Stimulated activated CD8-positive, alpha-beta memory T cell treated with anti-CD3 and anti-CD28 coated beads, Interleukin-15, amount 100 ng/mL, for 48 hours (primary cell): ENCODE measurements at regions not wholly inside any gene's neighbourhood (a gene's known extent, or its start where the extent isn't known, plus 50 kb on each side); places are given as distances from the start of the nearest gene placed in this dataset.

ENCODE experiments used
- DNase-seq, 2 donors: peaks; one replicate each; pipeline ENCODE4 v3.0.0-alpha.2; 2020; ENCODE audit warnings: low read depth in 2 of 2

- no peak for DNase-seq
Observed at GRCh38 chr9:120292606-120293005, 287.4 kb downstream of the CDK5RAP2 start.

GRCh38 chr9:120291050-120291449 is 288.9 kb downstream of the CDK5RAP2 start:
- no peak for DNase-seq

DNA sequence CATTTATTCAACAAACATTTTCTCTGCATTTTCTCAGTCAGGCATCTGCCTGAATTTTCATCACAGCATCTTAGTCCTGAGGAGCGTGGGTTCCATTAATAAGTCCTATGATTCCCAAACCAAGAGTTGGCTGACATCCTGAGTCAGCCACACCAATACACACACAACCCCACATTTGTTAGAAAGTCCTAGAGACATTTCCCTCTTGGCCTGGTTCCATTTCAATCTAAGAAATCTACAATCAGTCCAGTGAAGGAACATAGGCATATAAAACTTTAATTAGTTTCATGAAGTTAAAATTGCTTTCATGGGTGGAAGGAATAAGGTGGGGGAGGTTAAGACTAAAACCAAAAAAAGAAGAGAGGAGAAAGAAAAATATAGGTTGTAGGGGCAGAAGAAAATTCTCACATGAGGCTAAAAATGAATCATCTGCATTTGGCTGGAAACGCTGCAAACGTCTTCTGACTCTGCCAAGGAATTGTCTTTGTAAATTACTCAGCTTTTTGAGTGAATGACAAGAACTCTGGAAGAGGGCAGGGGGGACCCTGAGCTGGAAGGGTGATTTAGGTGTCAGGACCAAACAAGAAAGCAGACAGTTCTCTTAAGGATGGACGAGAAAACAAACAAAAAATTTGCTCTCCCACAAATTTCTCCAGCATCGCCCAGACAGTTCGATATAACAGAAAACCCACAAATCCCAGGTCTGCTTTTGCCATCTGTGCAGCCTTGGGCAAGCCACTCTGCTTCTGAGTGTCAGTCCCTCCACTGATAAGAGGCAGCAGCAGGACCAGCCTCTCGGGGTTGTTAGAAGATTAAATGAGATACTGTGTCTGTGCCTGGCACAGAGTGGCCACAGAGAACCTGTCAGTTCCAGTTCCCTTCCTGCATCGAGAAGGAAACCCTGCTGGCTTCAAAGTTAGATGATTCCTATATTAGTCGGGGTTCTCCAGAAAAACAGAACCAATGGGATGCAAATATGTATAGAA is 289.7 kb downstream of the CDK5RAP2 start:
- DNase-seq: no peak

GRCh38 chr9:120289098-120289497 is 290.9 kb downstream of the CDK5RAP2 start:
- DNase-seq: no peak

GRCh38 chr9:120286530-120286929 is 293.4 kb downstream of the CDK5RAP2 start:
- DNase-seq: no peak

DNA sequence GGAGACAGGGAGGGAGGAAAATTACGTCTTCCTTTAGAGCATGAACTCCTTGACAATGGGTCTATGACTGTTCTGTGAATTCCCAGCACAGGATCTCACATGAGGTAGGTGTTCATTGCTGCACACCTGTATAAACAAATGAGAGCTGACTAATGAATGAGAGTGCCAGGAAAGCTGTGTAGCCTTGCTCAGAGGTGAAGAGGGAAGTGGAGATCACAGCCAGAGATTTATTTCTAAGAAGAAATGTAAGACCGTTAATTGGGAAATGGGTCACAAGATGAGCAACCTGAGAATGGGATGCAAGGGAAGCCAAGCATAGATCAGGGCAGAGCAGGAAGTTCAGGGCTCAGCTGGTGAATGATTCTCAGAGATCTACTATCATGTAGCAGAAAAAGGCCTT is 295.1 kb downstream of the CDK5RAP2 start:
- no peak for DNase-seq

GRCh38 chr9:120281665-120282064 is 298.3 kb downstream of the CDK5RAP2 start:
- DNase-seq: no peak

DNA sequence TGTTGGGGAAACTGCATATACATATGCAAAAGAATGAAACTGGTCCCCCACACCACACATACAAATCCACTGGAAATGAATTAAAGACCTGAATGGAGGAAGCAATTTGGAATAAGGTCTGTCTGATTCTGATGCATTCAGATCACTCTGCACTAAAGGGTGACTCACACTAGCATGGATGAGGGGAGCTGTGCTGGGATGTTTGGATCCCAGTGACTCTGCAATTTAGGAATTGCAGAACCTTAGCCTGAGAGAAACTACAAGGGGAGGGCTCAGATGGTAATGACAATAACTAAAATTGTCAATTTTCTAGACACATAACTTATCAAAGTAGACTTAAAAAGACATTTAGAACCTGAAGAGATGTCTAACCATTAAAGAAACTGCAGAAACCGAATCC is 312.0 kb downstream of the CDK5RAP2 start:
- no peak for DNase-seq

GRCh38 chr9:120265791-120266190 is 314.2 kb downstream of the CDK5RAP2 start:
- DNase-seq: no peak

GRCh38 chr9:120264528-120264927 is 315.4 kb downstream of the CDK5RAP2 start:
- no peak for DNase-seq

DNA sequence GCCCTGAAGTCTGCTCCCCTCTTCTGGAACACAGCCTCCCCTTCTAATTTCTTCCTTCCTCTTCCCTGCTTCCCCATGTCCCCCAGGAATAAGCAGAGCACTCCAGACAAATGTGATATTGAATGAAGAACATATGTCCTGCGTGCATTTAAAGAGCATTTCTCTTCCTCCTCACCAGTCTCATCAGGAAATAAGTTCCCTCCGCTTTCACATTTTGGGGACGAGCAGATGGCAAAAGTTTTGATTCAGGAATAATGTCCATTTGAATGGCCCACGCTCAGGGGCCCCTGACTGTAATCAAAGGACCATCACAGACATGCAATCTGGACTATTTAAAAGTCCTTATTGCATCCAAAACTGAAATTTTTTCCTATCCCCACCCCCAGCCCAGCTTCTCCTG is 316.1 kb downstream of the CDK5RAP2 start:
- no peak for DNase-seq

DNA sequence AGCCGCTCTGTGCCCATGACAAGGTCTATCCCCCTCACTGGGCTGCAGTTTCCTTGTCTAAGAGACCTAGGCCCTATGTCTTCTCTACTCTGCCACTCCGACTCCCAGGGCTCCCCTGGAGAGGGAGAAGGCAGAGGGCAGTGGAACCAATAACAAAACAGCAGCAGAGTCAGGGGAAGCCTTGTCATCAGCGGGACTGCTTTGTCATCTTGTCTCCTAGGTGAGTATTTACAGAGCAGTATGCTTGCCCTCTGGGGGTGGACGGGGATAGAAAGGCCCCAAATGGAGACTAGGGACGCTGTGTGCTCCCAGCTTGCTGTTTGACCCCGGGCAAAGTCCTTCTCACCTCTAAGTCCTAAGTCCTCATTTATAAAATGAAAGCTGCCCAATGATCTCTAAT is 318.5 kb downstream of the CDK5RAP2 start:
- DNase-seq: no peak

GRCh38 chr9:120259100-120259499 is 320.9 kb downstream of the CDK5RAP2 start:
- no peak for DNase-seq

GRCh38 chr9:120258096-120258495 is 321.9 kb downstream of the CDK5RAP2 start:
- no peak for DNase-seq

DNA sequence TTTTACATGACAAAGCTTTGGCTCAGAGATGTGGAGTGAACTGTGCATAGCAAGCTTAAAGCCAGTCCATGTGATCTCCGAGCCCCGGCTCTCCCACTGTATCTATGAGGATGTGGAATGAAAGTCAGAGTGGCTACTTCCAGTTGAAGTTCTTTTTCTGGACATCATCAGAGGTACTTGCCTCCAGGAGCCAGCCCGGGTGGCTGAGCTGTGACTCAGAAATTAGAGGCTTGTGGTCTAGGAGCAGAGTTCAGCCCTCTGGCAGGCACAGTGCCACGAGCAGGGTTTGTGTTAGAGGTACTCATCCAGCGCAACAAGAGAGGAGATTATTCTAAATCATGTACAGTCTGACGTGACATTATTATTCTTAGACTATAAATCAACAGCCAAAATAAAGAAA is 322.5 kb downstream of the CDK5RAP2 start:
- DNase-seq: no peak

GRCh38 chr9:120256146-120256545 is 323.8 kb downstream of the CDK5RAP2 start:
- DNase-seq: no peak

DNA sequence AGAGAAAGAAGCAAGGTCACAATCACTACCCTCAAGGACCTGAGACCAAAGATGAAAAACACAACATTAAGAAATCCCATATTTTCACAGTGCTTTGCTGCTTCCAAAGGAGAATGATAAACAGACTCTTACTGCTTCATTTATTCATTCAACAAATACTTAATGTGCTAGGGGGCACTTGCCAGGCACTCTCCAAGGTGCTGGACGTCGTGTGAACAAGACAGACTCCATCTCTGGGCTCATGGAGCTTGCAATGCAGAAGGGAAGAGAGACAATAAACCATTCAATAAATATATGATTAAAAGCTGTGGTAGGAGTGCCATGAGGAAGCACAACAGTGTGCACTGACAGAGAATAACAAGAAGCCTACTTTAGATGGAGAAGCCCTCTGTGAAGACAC is 327.7 kb downstream of the CDK5RAP2 start:
- DNase-seq: no peak

DNA sequence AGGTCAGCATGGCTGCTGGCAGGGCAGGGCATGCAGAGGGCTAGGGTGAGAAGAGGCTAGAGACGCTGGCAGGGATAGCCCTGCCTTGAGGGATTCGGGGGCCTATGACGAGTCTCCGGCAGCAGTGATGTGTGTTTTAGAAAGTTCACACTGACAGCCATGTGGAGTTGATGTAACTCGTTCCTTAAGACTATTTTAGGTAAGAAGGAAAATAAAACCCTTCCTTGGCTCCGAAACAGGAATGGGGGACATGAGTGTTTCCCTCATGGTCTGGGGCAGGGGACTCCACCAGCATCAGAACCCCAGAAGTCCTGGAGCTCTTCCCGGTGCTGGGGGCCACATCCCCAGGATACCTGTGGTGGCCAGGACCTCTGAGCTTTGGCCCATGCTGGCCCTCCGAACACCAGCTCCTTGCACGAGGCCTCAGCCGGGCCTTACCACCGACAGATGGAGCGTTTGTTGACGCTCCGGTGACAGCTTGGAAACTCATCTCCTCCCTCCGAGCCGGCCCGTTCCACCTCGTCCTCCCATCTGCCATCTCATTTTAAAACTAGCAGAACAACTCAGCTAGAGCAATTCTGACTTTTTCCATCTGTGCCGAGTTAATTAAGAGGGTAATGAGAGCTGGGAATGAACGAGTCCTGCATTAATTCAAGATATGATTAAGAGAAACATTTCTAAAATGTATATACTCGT is 337.7 kb downstream of the CDK5RAP2 start:
- no peak for DNase-seq

DNA sequence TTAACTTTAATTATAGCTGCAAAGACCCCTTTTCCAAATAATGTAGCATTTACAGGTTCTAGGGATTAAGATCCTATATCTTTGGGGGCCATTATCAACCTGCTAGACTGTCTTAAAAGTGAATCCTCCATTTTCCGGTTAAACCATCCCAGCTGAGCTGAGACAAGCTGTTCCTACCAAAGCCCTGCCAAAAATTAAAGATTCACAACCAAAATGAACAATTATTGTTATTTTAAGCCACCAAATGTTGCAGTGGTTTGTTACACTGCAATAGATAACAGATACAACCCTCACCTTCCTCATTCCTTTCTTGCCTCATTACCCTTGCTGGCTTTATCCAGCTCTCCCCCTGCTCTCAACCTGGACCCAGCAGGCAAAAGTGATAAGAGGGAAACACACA is 343.4 kb downstream of the CDK5RAP2 start:
- DNase-seq: no peak

DNA sequence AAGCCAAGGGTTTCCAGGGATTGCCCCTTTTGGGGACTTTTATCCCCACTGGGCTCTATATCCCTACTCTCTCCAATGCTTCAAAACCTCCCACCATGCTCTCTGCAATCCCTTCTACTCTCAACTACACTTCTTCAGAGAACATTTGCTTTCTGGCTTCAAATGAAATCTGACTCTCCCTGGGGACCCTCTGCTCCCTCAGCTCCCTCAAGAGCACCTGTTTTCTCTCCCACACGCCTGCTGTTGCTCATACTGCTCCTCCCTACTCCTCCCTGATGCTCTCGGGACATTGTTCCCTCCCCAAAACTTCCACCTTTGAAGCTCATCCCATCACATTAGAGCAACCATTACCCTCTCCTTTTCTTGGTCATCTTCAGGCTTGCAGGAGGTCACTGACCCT is 344.9 kb downstream of the CDK5RAP2 start:
- no peak for DNase-seq

DNA sequence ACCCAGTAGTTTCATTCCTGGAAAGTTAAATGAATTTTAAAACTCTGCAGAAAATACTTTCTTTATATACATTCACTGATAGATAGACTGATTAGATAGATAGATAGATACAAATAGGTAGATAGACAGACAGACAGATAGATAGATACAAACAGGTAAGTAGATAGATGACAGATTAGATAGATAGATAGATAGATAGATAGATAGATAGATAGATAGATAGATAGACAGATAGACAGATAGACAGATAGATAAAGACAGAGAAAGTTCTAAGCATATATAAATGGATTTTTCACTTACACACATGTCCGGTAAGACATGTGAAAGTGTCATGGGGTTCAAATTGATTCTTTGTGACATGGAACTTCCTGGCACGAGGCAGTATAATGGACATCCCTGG is 349.7 kb downstream of the CDK5RAP2 start:
- DNase-seq: no peak

DNA sequence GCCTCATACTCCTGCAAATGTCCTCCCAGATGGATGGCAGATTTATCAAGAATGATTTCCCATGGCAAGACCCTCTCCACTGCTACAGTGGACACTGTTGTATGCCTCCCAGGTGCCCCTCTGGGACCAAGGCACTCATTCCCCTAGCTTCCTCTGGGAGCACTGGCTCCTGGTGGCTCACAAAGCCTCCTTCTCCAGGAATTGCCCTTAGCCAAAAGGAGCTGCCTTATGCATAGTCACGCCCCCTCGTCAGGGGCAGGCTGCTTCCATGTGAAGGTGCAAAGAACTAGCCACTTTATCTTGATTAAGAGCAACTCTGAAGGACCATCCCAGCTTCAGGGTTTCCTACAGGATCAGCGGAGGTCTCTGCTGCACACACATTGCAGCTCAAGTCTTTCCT is 358.1 kb downstream of the CDK5RAP2 start:
- DNase-seq: no peak

- DNase-seq: no peak
Observed at GRCh38 chr9:120214332-120214731, 365.6 kb downstream of the CDK5RAP2 start.
